ENCODE measurements at regions not wholly inside any gene's neighbourhood (a gene's known extent, or its start where the extent isn't known, plus 50 kb on each side); places are given as distances from the start of the nearest gene placed in this dataset.

DNA sequence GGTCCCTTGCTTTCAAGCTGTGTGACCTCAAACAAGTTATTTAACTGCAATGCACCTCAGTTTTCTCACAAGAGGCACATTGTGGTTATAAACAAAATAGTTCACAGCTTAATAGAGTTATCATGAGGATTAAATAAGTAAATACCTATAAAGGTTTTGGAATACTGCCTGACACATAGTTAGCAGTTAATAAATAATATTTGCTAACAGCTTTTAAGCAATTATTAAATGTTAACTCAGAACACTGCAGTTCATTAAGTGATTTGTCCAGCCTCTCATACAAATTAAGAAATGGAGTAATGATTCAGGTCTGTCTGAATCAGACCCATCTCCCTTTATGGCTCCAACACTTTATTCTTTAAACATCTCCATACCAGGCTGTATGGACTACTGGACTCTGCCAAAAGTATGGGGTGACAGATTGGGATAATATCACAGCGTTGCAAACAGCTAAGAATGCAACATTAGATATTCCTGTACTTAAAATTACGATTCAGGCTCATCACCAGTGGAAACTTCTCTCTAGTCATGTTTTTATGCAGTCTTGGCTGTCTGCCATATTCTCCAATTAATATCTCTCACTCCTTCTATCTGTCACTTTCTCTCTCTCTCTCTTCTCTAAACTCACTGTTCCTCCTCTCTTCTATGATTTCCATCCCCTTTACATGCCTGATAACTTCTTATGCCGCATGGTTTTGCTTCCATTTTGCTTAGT lies 370.6 kb upstream of the UBE2E3 start:
- no peak for TF ChIP-seq POLR2A (IDR thresholded peaks at IDR 0.05)
- TF ChIP-seq, protein P1, sequence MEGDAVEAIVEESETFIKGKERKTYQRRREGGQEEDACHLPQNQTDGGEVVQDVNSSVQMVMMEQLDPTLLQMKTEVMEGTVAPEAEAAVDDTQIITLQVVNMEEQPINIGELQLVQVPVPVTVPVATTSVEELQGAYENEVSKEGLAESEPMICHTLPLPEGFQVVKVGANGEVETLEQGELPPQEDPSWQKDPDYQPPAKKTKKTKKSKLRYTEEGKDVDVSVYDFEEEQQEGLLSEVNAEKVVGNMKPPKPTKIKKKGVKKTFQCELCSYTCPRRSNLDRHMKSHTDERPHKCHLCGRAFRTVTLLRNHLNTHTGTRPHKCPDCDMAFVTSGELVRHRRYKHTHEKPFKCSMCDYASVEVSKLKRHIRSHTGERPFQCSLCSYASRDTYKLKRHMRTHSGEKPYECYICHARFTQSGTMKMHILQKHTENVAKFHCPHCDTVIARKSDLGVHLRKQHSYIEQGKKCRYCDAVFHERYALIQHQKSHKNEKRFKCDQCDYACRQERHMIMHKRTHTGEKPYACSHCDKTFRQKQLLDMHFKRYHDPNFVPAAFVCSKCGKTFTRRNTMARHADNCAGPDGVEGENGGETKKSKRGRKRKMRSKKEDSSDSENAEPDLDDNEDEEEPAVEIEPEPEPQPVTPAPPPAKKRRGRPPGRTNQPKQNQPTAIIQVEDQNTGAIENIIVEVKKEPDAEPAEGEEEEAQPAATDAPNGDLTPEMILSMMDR (IDR thresholded peaks at IDR 0.05), result no peak
